ENCODE measurements at regions not wholly inside any gene's neighbourhood (a gene's known extent, or its start where the extent isn't known, plus 50 kb on each side); places are given as distances from the start of the nearest gene placed in this dataset.

- H3K36me3 ChIP-seq (ENCODE audit: insufficient read depth): no peaks in the 10 kb centered on the region
- H4K20me1 ChIP-seq (ENCODE audit: insufficient read depth): no peaks in the 10 kb centered on the region
- no peak overlapping the region for H3K27ac ChIP-seq
- no peak overlapping the region for H2AFZ ChIP-seq (ENCODE audit: low read depth)
- H3K27me3 ChIP-seq (ENCODE audit: insufficient read depth, low read depth): peaks cover 3% of the 10 kb centered on the region; the same call in 1 of the 2 replicates
- H3K4me3 ChIP-seq (IDR thresholded peaks at IDR 0.05; ENCODE audit: insufficient read depth, low read depth, low read length): no peak overlapping the region
- H3K79me2 ChIP-seq (ENCODE audit: insufficient read depth, low read depth): no peaks in the 10 kb centered on the region
- H3K9ac ChIP-seq: no peak overlapping the region
- TF ChIP-seq CTCF (conservative IDR thresholded peaks at IDR 0.05; ENCODE audit: low read depth, low read length): no peak
- no peak overlapping the region for H3K4me2 ChIP-seq
- no peaks in the 10 kb centered on the region for H3K4me1 ChIP-seq (ENCODE audit: low read depth, poor library complexity, severe bottlenecking)
These were observed 319.0 kb upstream of the RTL1 start for GRCh38 chr14:101222362-101223070.

GRCh38 chr14:101223127-101223526 is 319.6 kb upstream of the RTL1 start:
- Histone ChIP-seq H2AFZ (ENCODE audit: low read depth) (no peak overlapping the region), H3K36me3 (ENCODE audit: insufficient read depth) (no peaks in the 10 kb centered on the region), H3K4me1 (ENCODE audit: low read depth, poor library complexity, severe bottlenecking) (no peaks in the 10 kb centered on the region), H3K27me3 (ENCODE audit: insufficient read depth, low read depth) (peaks cover 3% of the 10 kb centered on the region; the same call in 1 of the 2 replicates), H3K79me2 (ENCODE audit: insufficient read depth, low read depth) (no peaks in the 10 kb centered on the region), H4K20me1 (ENCODE audit: insufficient read depth) (no peaks in the 10 kb centered on the region), H3K4me2 (no peak overlapping the region), H3K27ac (no peak overlapping the region), H3K9ac (no peak overlapping the region), H3K4me3 (IDR thresholded peaks at IDR 0.05; ENCODE audit: insufficient read depth, low read depth, low read length) (no peak overlapping the region)
- no peak for TF ChIP-seq CTCF (conservative IDR thresholded peaks at IDR 0.05; ENCODE audit: low read depth, low read length)

GRCh38 chr14:101223561-101224162 is 320.1 kb upstream of the RTL1 start:
- H3K4me3 ChIP-seq (IDR thresholded peaks at IDR 0.05; ENCODE audit: insufficient read depth, low read depth, low read length): no peak overlapping the region
- H2AFZ ChIP-seq (ENCODE audit: low read depth): no peak overlapping the region
- TF ChIP-seq CTCF (conservative IDR thresholded peaks at IDR 0.05; ENCODE audit: low read depth, low read length): no peak
- no peaks in the 10 kb centered on the region for H4K20me1 ChIP-seq (ENCODE audit: insufficient read depth)
- H3K4me2 ChIP-seq: no peak overlapping the region
- H3K9ac ChIP-seq: no peak overlapping the region
- no peaks in the 10 kb centered on the region for H3K36me3 ChIP-seq (ENCODE audit: insufficient read depth)
- H3K4me1 ChIP-seq (ENCODE audit: low read depth, poor library complexity, severe bottlenecking): no peaks in the 10 kb centered on the region
- peaks cover 5% of the 10 kb centered on the region; the same call in 1 of the 2 replicates for H3K27me3 ChIP-seq (ENCODE audit: insufficient read depth, low read depth)
- H3K79me2 ChIP-seq (ENCODE audit: insufficient read depth, low read depth): no peaks in the 10 kb centered on the region
- no peak overlapping the region for H3K27ac ChIP-seq

GRCh38 chr14:101224356-101225156 is 321.0 kb upstream of the RTL1 start:
- H2AFZ ChIP-seq (ENCODE audit: low read depth): no peak overlapping the region
- no peaks in the 10 kb centered on the region for H4K20me1 ChIP-seq (ENCODE audit: insufficient read depth)
- H3K27me3 ChIP-seq (ENCODE audit: insufficient read depth, low read depth): peaks cover 5% of the 10 kb centered on the region; the same call in 1 of the 2 replicates
- H3K27ac ChIP-seq: no peak overlapping the region
- no peaks in the 10 kb centered on the region for H3K79me2 ChIP-seq (ENCODE audit: insufficient read depth, low read depth)
- H3K4me3 ChIP-seq (IDR thresholded peaks at IDR 0.05; ENCODE audit: insufficient read depth, low read depth, low read length): no peak overlapping the region
- H3K9ac ChIP-seq: no peak overlapping the region
- H3K4me1 ChIP-seq (ENCODE audit: low read depth, poor library complexity, severe bottlenecking): no peaks in the 10 kb centered on the region
- H3K36me3 ChIP-seq (ENCODE audit: insufficient read depth): no peaks in the 10 kb centered on the region
- no peak for TF ChIP-seq CTCF (conservative IDR thresholded peaks at IDR 0.05; ENCODE audit: low read depth, low read length)
- no peak overlapping the region for H3K4me2 ChIP-seq
